IMR-90 (cell line): ENCODE measurements at regions not wholly inside any gene's neighbourhood (a gene's known extent, or its start where the extent isn't known, plus 50 kb on each side); places are given as distances from the start of the nearest gene placed in this dataset.

Experiments
- BHLHE40 ChIP-seq: fragments of 150-350 bp; IDR thresholded peaks from 2 replicates; pipeline ENCODE4 v1.6.1; 2016; ENCODE audit warnings: mild to moderate bottlenecking, low read depth, low read length
- CEBPB ChIP-seq: IDR thresholded peaks from 2 replicates; pipeline ENCODE4 v1.6.1; 2012; ENCODE audit warnings: low read depth, low read length, improper control_type of control experiment
- CHD1 ChIP-seq: IDR thresholded peaks from 2 replicates; pipeline ENCODE4 v1.6.1; 2012; ENCODE audit warnings: low read depth, low read length, improper control_type of control experiment
- CTCF ChIP-seq: conservative IDR thresholded peaks from 2 replicates; pipeline ENCODE4 v1.5.1; 2012; ENCODE audit warnings: mild to moderate bottlenecking, low read depth, low read length, improper control_type of control experiment
- MXI1 ChIP-seq: IDR thresholded peaks from 2 replicates; pipeline ENCODE4 v1.6.1; 2012; ENCODE audit warnings: low read depth, mild to moderate bottlenecking, low read length, moderate library complexity, borderline replicate concordance
- NFE2L2 ChIP-seq: fragments of 150-350 bp; IDR thresholded peaks from 2 replicates; pipeline ENCODE4 v1.6.1; 2016; ENCODE audit warnings: low read depth, mild to moderate bottlenecking, low read length
- POLR2A ChIP-seq: IDR thresholded peaks from 2 replicates; pipeline ENCODE4 v1.6.1; 2012; ENCODE audit warnings: mild to moderate bottlenecking, low read depth, low read length
- RFX5 ChIP-seq: IDR thresholded peaks from 2 replicates; pipeline ENCODE4 v1.8.0; 2012; ENCODE audit warnings: low read depth, mild to moderate bottlenecking, low read length, moderate library complexity

DNA sequence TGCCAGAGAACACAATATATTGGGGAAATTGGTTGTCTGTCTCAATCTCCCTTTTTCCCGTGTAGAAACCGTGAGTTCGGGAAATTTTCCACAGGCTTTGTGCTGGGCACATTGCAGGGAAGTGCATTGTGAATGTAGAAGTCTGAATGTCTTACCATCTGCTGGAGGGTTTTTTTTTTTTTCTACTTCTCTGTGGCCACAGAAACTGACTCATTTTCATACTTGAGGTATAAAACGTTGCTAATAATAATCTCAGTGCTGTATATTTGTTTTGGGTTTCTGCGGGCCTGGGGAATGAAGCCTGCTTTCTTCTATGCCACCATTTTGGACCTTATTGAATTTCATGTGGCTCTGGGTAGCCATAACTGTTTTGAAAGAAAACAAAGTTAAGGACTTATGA, 1001.2 kb downstream of the STIM2 start:
- no peak for TF ChIP-seq BHLHE40
- TF ChIP-seq CHD1, result no peak
- no peak for TF ChIP-seq MXI1
- TF ChIP-seq NFE2L2, result no peak
- no peak for TF ChIP-seq CTCF
- TF ChIP-seq RFX5, result no peak
- TF ChIP-seq POLR2A, result no peak
- no peak for TF ChIP-seq CEBPB
